Panc1 (cell line): ENCODE measurements at regions not wholly inside any gene's neighbourhood (a gene's known extent, or its start where the extent isn't known, plus 50 kb on each side); places are given as distances from the start of the nearest gene placed in this dataset.

Experiments
- POLR2AphosphoS5 ChIP-seq: IDR thresholded peaks from 2 replicates; pipeline ENCODE4 v1.6.1; 2012; ENCODE audit warnings: mild to moderate bottlenecking, low read depth, low read length, moderate library complexity
- TF ChIP-seq, protein P1 (sequence below): fragments of 450-650 bp; IDR thresholded peaks from 2 replicates; pipeline ENCODE4 v1.5.1; 2017; ENCODE audit warnings: mild to moderate bottlenecking
- TF ChIP-seq, protein P2 (sequence below), 2 experiments: IDR thresholded peaks; 2 replicates each; pipeline ENCODE4 v1.6.1; 2011 to 2012; ENCODE audit warnings: low read depth in 2 of 2, control low read depth in 1 of 2, low read length in 1 of 2, mild to moderate bottlenecking in 1 of 2, moderate library complexity in 1 of 2; ENCODE audit not compliant: insufficient read depth in 1 of 2

DNA sequence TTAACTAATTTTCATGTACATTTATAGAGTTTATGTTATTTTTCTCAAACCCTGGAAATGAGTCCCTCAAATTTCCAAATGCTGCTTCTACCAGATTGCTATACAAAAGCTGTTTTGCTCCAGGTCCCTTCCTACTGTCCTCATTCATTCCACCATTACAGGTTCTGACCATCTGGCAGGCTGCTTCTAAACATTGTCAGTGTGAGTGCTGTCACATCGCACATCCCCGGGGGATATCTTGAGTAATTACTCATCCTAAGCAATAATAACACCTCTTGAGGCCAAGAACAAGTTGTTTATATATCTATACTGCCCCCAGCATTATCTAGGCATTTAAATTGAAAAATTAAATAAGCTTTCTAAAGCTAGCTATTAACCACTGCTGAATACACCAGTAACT lies 1675.3 kb upstream of the CDH6 start:
- TF ChIP-seq, protein P1, sequence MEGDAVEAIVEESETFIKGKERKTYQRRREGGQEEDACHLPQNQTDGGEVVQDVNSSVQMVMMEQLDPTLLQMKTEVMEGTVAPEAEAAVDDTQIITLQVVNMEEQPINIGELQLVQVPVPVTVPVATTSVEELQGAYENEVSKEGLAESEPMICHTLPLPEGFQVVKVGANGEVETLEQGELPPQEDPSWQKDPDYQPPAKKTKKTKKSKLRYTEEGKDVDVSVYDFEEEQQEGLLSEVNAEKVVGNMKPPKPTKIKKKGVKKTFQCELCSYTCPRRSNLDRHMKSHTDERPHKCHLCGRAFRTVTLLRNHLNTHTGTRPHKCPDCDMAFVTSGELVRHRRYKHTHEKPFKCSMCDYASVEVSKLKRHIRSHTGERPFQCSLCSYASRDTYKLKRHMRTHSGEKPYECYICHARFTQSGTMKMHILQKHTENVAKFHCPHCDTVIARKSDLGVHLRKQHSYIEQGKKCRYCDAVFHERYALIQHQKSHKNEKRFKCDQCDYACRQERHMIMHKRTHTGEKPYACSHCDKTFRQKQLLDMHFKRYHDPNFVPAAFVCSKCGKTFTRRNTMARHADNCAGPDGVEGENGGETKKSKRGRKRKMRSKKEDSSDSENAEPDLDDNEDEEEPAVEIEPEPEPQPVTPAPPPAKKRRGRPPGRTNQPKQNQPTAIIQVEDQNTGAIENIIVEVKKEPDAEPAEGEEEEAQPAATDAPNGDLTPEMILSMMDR: no peak
- TF ChIP-seq, protein P2, sequence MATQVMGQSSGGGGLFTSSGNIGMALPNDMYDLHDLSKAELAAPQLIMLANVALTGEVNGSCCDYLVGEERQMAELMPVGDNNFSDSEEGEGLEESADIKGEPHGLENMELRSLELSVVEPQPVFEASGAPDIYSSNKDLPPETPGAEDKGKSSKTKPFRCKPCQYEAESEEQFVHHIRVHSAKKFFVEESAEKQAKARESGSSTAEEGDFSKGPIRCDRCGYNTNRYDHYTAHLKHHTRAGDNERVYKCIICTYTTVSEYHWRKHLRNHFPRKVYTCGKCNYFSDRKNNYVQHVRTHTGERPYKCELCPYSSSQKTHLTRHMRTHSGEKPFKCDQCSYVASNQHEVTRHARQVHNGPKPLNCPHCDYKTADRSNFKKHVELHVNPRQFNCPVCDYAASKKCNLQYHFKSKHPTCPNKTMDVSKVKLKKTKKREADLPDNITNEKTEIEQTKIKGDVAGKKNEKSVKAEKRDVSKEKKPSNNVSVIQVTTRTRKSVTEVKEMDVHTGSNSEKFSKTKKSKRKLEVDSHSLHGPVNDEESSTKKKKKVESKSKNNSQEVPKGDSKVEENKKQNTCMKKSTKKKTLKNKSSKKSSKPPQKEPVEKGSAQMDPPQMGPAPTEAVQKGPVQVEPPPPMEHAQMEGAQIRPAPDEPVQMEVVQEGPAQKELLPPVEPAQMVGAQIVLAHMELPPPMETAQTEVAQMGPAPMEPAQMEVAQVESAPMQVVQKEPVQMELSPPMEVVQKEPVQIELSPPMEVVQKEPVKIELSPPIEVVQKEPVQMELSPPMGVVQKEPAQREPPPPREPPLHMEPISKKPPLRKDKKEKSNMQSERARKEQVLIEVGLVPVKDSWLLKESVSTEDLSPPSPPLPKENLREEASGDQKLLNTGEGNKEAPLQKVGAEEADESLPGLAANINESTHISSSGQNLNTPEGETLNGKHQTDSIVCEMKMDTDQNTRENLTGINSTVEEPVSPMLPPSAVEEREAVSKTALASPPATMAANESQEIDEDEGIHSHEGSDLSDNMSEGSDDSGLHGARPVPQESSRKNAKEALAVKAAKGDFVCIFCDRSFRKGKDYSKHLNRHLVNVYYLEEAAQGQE (IDR thresholded peaks at IDR 0.05; ENCODE audit: insufficient read depth in 1 of 2, low read depth in 2 of 2, low read length in 1 of 2): no peak
- TF ChIP-seq POLR2AphosphoS5: no peak
